Sciatic nerve (tissue), 2 donors: ENCODE measurements at regions not wholly inside any gene's neighbourhood (a gene's known extent, or its start where the extent isn't known, plus 50 kb on each side); places are given as distances from the start of the nearest gene placed in this dataset.

Source experiments
- ATAC-seq: fragments of 200-7000 bp; cut with Tn5 transposase; one replicate; pipeline ENCODE4 v1.9.1; 2020; ENCODE audit warnings: mild to moderate bottlenecking, moderate library complexity
- DNase-seq: peaks from one replicate; pipeline ENCODE4 v3.0.0-alpha.2; 2020; ENCODE audit warnings: low spot score
- intact Hi-C: fragments of 100-400 bp; cut with DNase I; formaldehyde crosslinking; loops from one replicate; pipeline ENCODE4 v1.14.2; 2022
- donor health status: DM: no; HTN: no; CAD: no.
- donor health status: DM: no; HTN: no; CAD: no.

DNA sequence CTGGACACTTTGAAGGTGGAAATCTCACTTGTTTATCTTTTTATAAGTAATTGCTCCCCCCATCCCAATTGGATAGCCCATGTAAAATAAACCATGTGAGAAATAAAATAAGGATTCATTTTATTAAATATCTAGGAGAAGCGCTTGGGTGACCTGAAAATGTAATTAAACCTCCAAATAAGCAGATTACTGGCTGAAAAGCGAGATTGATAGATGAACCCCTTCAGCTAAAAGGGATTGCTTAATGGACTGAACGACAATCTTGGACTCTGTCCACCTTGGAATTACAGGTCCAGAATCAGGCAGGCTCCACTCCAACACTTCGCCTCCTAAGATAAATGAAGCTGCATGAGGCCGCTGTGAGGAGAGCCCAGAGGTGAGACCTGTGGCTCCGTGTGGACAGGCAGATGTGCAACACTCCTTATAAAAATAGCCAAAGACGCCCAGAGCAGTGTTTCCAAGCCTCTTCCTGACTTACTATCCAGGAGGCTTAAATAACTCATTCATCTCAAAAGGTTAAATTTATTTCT is 441.5 kb downstream of the MTX2 start:
- intact Hi-C loops: no loop called here
- no peak for DNase-seq
- no peak for ATAC-seq

DNA sequence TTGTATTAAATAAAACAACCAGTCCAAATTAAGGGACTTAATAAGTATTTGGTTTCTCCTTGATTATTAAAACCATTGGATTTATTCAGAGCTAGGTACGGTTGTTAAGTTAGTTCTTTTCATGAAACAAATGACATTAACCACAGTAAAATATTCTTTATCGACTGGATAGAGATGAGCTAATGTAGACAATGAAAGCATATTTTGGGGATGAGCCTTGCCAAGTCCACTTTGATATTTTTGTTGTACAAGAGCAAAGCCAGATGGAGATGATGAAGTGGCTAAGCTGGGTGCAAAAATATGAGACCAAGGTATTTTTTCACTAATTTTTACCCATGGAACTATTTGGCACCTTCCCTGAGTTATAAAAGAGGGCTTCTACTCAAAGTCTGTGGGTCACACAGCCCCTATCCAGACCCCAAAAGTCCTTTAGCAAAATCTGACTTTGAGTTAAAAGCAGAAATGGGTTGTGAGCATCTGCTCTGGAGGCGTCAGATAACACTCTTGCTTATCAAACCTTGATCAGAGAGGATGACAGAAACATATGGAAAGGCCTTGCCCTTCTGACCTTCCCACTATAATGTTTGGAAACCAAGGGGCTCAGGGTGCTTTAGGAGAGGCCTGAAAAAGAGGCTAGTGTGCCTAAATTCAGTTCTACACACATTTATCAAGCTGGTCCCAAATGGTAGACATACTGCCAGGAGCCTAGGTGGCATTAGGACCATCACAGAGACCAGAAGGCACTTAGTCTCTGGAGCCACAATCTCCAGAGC is 456.8 kb downstream of the MTX2 start:
- ATAC-seq: no peak
- intact Hi-C loops: no loop called here

DNA sequence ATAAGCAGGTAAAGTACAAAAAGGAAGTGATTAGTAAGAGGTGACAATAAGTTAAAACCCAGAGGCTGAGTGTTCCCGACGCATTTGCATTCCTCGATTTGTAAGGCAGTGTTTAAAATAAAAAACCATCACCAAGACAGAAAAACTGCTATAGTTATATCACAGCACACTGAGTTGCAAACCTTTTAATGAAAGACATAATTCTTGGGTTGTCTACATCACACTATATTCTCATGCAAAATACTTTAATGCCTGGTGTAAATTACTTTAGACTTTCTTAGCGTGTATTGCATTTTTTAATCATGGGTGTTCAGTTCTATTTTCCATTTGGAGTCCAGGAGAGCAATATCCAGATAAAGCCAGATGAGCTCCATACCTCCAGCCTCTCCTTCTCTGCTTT is 458.5 kb downstream of the MTX2 start:
- intact Hi-C loops: no loop called here
- DNase-seq: no peak
- ATAC-seq: no peak

More for the DNA sequence above, 456.8 kb downstream of the MTX2 start:
- DNase-seq: no peak

DNA sequence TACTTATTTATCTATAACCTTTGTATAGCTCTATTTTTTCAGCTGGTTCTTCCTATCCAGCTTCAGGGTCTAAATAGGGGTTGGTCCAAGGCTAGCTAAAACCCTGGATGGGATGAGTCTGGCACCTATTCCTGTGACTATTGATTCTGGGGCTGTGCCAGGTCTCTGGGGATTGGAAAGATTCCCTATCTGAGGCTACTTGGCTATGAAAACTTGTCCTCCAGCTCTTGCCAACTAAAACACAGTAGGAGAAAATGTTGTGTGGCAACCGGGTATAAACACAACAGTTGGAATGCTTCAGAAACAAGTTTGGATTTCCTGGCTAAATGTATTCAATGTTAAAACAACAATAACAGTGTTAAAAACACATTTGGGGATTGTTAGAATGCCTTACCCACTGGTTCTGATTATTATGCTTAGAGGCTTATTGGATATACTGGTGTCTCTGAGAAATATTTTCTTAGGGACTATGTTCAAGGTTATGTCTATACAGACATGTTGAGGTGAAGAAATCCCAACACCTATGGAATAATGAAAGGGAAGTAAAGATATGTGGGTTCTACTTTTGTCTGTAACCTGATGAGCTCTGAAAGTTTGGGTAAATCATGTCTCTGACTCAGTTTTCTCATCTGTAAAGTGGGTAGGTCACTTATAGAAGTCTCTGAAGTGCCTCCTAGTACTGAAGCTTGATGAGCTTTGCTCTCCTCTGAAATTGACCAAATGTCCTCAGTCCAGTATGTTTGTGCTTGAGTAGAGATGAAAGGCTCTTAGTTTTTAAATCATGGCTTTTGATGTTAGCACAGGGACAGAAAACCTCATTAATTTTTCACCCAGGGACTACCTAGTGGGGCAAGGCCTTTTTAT is 460.7 kb downstream of the MTX2 start:
- ATAC-seq (peak; percentile 93), DNase-seq (peak; percentile 72)
- intact Hi-C loops: no loop called here

DNA sequence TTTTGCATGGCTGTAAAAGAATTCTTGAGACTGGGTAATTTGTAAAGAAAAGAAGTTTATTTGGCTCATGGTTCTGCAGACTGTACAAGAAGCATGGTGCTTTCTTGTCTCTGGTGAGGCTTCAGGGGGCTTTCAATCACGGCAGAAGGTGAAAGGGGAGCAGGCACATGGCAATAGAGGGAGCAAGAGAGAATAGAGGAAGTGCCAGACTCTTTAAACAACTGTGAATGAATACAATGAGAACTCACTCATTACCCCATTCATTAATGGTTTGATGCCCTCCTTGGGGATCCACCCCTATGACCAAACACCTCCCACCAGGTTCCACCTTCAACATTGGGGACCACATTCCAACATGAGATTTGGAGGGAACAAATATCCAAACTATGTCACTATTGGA is 463.5 kb downstream of the MTX2 start:
- DNase-seq (no peak), ATAC-seq (no peak)
- intact Hi-C loops: no loop called here

DNA sequence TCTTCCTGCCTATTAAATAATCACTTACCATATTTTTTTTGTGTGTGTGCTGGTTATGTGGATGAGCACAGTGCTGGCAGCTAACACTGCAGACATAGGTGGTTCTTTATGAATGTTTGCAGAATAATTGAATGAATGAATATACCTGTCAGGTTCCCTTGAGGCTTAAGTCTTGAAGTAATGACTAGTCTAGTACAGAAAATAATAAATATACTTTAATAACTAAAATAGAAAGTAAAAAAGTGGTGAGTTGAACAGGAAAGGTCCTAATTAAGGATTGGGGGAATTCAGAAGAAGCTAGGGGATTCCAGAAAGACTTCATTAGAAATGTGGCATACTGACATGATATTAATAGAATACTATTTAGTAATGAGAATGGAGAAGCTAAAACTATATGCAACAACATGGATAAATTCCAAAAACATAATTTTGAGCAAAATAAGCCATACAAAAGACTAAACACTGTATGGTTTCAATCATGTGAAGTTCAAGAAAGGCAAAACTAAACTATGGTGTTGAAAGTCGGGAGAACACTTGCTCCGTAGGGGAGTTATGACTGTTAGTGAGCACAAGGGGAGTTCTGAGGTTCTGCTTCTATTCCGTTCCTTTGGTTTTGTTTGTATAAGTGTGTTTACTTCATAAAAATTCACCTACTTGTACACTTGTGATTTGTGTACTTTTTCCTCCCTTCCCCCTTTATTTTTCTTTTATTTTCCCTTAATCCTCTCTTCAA is 464.6 kb downstream of the MTX2 start:
- no peak for ATAC-seq
- DNase-seq: no peak
- intact Hi-C loops: no loop called here

DNA sequence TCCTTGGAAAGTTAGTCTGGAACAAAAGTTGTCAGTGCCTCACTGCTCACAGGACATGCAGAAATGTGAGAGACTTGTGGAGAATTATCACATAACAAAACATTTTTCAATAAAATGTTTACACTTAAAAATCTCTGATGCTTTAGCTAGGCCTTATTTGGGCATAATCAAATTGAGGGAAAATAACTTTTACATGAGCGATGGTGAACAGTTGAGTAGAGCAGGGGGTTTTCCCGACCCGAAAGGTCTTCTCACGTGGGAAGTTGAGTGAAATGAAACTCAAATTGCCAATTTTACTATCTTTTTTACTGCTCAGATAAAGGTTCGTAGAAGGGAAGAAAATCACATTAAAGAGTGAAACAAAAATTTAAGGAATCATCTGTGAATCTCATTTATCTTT is 465.6 kb downstream of the MTX2 start:
- intact Hi-C loops: loop anchor here (5.0 kb wide), 1 partner anchor 1298 kb away; no protein-coding TSS in a partner anchor
- no peak for DNase-seq
- ATAC-seq: no peak

DNA sequence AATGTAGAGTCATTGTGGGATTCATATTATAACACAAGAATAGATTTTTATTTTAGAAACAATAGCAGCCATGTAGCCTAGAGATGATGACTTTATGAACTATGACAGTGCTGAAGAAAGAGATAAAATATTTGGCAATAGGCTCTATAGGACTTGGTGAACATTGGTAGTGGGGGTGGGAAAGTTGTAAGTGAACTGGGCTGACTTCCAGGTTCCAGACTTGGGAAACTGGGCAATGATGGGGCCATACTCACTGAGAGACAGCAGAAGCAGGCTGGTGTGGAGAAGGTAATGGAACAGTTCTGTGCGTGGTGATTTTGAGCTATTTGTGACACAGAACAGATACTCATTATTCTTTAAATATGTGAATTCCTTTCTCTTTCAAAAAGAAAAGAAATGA is 470.3 kb upstream of the HNRNPA3 start:
- ATAC-seq: no peak
- intact Hi-C loops: no loop called here
- DNase-seq: no peak

DNA sequence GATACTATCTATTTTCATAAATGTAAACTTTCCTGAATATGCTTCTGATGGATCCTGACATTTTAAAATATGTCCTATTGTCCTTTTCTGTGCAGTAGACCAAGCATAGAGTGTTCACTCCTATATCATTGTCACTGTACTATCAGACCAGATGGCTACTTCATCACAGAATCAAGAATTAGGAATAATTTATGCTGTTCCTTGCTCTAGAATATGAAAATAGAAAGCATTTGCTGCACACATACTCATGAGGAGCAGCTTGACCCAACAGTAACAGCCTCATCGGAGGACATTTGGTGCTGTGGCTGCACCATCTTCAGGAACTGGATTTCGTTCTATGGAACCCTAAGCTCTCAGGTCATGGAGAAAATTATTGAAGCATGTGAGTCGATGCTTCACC is 468.9 kb upstream of the HNRNPA3 start:
- DNase-seq (no peak), ATAC-seq (no peak)
- intact Hi-C loops: no loop called here

DNA sequence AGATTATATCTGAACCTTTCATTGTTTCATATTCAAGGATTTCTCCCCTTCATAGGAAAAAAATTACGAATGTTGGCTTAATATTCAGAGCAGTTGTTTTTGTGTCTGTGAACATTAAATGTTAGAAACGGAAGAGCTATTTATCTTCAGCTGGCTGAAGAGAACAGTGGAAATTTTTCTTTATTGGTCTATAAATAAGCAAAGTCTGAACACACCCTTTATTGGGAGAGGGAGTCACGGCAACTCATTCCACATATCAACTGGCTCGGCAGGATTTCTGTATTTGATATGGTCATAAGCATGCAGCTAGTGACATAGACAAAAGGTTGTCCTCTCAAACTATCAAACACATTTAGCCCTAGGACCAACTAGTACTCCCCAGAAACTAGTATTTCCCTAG is 468.4 kb upstream of the HNRNPA3 start:
- DNase-seq (no peak), ATAC-seq (no peak)
- intact Hi-C loops: no loop called here

DNA sequence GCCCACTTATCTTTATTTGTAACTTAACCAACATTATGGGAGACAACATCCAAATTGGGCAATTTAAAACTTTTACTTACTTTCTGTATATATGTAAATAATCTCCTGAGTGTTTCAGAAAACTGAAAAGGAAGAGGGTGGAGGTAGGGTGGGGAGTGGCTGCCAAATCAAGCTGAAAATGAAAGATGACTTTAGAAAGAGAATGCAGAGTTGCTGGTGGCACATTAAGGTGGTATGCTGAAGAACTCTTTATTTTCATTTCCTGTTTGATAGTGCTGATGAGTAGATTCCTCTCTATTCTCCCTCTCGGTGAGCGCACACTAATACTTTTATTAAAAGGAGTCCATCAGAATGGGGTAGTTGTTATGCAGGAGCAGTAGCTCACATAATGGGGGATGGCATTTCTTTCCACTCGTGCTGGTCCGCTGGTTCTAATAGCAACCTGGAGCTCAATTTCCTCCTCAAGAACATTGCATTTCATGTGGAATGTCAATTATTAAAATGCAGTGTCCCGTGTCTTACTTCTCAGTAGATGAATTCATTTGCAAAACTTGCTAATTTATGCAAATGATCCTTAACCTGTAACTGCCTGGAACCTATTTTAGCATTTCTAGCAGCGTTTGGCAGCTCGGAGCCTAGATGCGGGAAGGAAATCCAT is 466.9 kb upstream of the HNRNPA3 start:
- no peak for ATAC-seq
- DNase-seq: no peak
- intact Hi-C loops: no loop called here

DNA sequence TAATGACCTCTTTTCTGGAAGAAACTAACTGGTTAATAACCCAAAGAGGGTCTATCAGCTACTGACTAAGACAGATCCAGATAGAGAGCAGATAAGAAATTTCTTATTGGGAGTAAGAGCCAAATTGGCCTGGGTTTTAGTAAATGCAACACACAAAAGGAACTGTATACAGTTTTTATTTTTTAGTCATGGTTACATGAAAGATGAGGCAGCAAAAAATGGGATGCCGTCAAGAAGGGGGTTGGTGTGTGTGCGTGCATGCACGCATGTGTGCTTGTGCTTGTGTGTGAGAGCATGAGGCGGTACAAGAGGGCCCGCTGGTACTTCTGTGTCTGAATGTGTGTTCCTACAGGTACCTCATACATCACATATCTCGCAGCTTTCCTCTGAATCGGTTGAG is 466.2 kb upstream of the HNRNPA3 start:
- no peak for ATAC-seq
- intact Hi-C loops: no loop called here

DNA sequence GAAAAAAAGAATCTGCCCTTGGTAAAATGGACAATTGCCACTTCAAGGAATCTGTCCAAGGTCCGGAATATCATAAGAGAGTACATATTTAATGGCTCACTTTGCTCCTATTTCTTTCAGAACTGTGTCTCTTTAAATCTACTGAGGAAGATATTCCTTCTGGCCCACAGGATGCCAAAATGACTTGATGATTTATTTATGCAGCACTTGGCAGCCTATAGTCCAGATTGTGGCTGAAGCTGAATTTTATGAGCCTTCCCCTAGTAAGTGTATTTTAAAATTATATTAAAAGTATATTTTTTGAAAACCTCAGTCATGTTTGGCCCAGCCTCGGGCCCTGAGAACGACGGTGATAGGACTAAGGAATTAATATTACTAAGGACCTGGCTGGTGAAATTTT is 465.1 kb upstream of the HNRNPA3 start:
- ATAC-seq: peak; percentile 17
- intact Hi-C loops: no loop called here
- no peak for DNase-seq

More for the DNA sequence above, 466.2 kb upstream of the HNRNPA3 start:
- no peak for DNase-seq

DNA sequence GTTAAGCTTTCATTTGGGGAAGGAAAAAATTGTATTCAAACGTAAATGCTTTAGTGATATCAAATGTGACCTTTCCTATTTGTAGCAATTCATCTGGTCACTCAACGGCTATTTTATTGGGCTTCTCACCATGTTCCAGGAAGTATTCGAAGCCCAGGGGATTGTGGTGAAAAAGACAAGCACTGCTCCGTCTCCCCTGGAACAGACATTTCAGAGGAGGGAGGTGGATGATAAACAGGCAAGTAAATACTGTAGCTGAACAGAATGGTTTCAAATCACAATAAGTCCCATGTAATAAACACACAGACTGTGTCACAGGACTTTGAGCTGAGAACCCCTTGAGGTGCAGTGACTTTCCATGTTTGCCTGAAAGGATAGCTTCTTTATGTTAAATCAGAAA is 464.7 kb upstream of the HNRNPA3 start:
- DNase-seq (no peak), ATAC-seq (no peak)
- intact Hi-C loops: no loop called here

DNA sequence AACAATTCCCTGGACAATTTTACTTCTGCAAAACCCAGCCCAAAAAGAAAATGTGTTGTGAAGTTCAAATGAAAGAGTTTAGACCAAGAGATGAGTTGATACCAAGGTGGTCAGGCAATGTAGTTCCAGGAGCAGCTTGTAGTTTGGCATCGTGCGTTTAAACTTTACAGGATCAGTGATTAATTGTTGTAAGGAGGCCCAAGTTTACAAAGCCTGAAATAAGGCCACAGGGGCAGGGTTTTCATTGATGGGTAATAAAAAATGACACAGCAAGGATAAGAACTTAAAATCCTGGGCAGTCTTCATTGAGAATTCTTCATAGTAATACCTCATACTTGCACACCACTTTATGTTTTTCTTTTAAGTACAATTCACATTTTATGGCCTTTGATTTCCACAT is 463.9 kb upstream of the HNRNPA3 start:
- no peak for ATAC-seq
- intact Hi-C loops: no loop called here
- no peak for DNase-seq

DNA sequence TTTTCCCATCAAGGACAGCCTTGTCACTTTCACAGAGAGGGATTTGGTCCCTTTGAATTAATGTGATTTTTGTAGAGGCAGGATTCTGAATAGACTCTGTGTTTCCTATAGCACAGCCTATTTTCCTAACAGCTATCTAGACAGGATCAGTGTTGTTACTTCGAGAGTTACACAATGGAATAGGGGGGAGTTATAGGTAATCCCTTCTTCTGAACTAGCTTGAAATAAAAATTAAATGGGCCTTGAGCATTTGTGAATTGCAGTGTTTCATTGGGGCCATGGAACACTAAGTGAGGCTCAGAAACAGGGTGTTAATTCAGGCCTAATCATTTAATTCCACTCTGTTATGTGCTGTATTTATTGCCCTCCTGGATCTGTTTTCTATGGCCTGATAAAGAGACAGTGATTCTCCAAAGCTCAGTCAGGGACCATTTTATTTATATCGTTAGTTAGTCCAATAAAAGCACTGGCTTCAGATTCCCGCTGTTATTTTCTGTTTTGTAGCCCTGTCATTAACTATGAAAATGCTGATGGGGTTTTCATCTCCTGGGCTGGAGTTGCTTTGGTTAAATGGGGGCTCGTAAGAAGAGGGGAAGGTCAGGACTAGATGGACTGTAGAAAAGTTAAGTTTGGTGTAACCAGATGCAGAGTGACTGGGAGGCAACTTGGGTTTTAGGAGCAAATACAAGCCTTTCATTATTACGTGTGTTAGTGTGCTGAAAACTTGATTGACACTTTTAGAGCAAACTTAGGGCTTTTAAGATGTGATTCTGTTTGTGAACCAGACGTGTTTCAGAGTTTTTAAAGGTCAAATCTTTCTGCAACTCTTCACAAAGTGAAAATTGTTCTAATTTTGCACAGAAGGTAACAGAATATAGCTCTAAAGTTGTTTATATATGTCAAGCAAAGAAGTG is 461.0 kb upstream of the HNRNPA3 start:
- intact Hi-C loops: no loop called here
- DNase-seq: no peak
- ATAC-seq: no peak

DNA sequence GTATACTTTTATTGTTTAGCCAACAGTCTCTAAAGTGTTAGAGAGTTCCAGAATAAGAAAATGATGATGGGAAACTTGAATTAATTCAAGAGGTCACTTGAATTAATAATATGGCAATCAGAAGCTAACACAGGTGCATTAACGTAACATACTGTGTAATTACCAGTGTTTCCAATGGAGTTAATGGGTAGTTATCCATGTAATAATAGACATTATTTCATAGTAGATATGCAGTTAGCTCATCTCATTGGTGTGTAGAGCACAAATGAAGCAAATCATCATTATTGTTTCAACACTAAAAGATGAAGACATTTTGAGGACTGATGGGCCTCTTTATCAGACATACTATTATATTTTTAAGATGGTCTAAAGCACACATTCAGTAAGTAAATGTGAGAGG is 460.3 kb upstream of the HNRNPA3 start:
- ATAC-seq: no peak
- intact Hi-C loops: no loop called here
- DNase-seq: no peak

DNA sequence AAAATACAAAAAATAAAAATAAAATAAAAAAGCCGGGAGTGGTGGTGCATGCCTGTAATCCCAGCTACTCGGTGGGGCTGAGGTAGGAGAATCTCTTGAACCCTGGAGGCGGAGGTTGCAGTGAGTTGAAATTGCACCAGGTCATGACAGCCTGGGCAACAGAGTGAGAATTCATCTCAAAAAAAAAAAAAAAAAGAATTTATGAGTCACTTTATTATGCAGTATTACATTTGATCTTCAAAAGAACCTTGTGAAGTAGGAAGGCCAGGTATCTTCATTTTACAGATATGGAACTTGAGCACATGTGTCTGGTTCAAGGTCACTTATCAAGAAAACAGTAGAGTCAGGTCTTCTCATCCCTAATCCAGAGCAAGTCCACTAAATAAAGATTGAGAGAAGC is 459.4 kb upstream of the HNRNPA3 start:
- intact Hi-C loops: no loop called here
- no peak for DNase-seq
- no peak for ATAC-seq
